ENCODE measurements at regions not wholly inside any gene's neighbourhood (a gene's known extent, or its start where the extent isn't known, plus 50 kb on each side); places are given as distances from the start of the nearest gene placed in this dataset.

- no peaks in the 10 kb centered on the region for H3K79me1 ChIP-seq (ENCODE audit: low read depth in 1 of 2, low read length in 2 of 2)
- no CpG with 5 or more reads among the region's 1 CpG for WGBS, 2 experiments (ENCODE audit: extremely low coverage in 2 of 2, insufficient read length in 1 of 2)
These were observed 64.1 kb downstream of the UCHL1 start for GRCh38 chr4:41320786-41321185.

More at GRCh38 chr4:41320786-41321185, 64.1 kb downstream of the UCHL1 start:
- BruUV-seq (replicated peaks) = no TSS peak
- Histone ChIP-seq H3K36me3 (ENCODE audit: control insufficient read depth, insufficient read depth, low read length) (no peaks in the 10 kb centered on the region), H4K8ac (ENCODE audit: low read depth in 2 of 2, low read length in 2 of 2) (no peak overlapping the region), H3K4me2 (ENCODE audit: low read depth, low read length) (no peak overlapping the region), H3K56ac (ENCODE audit: extremely low read depth, insufficient read depth, low read length) (no peak overlapping the region), H2BK15ac (ENCODE audit: low read depth, low read length) (no peak overlapping the region), H4K20me1 (ENCODE audit: insufficient read depth, low read length) (no peaks in the 10 kb centered on the region), H3K4ac (ENCODE audit: low read depth, low read length) (no peak overlapping the region), H2AFZ (replicated peaks; ENCODE audit: low read length, poor library complexity) (no peak overlapping the region), H3K23ac (ENCODE audit: low read depth, low read length) (no peak overlapping the region), H3K4me3 (ENCODE audit: insufficient read depth, low read depth, low read length) (no peak overlapping the region), H3K27ac (ENCODE audit: insufficient read depth, low read length) (no peak overlapping the region), H3K18ac (ENCODE audit: low read depth, low read length) (no peak overlapping the region), H3K27me3 (ENCODE audit: control insufficient read depth, insufficient read depth, low read length) (peaks cover 6% of the 10 kb centered on the region; the same call in 1 of the 2 replicates), H4K91ac (ENCODE audit: insufficient read depth, low read depth, low read length) (no peak overlapping the region), H2AK5ac (ENCODE audit: low read depth, low read length) (no peak overlapping the region), H2AK9ac (replicated peaks; ENCODE audit: low read depth, low read length, poor library complexity) (no peak overlapping the region), H3K4me1 (ENCODE audit: control insufficient read depth, insufficient read depth, low read length) (no peaks in the 10 kb centered on the region), H2BK5ac (ENCODE audit: low read depth, low read length, poor library complexity, severe bottlenecking) (no peak overlapping the region), H4K5ac (ENCODE audit: low read depth, low read length) (no peak overlapping the region), H3K9me1 (ENCODE audit: insufficient read depth, low read length) (no peaks in the 10 kb centered on the region), H3K9me3 (ENCODE audit: control insufficient read depth, insufficient read depth, low read length) (no peaks in the 10 kb centered on the region), H2BK20ac (ENCODE audit: low read depth, low read length) (no peak overlapping the region), H3K14ac (replicated peaks; ENCODE audit: low read depth, low read length) (no peak overlapping the region), H2BK120ac (ENCODE audit: low read depth, low read length) (no peak overlapping the region), H3K9ac (ENCODE audit: low read depth, low read length) (no peak overlapping the region)
- intact Hi-C loops (cut with micrococcal nuclease) (no loop called here), dilution Hi-C loops (cut with HindIII; ENCODE audit: low sequenced_read_pairs, unreplicated experiment) (no loop called here), in situ Hi-C loops (cut with MboI; ENCODE audit: low sequenced_read_pairs) (no loop called here)
- TF ChIP-seq POLR2A (IDR thresholded peaks at IDR 0.05; ENCODE audit: low read depth, low read length) (no peak), CTCF (conservative IDR thresholded peaks at IDR 0.05; ENCODE audit: low read depth, low read length) (no peak), MAZ (IDR thresholded peaks at IDR 0.05; ENCODE audit: borderline replicate concordance, low read depth, low read length) (no peak), USF2 (IDR thresholded peaks at IDR 0.05; ENCODE audit: low read depth, low read length) (no peak), CHD1 (IDR thresholded peaks at IDR 0.05; ENCODE audit: low read depth, low read length) (no peak)
- ChIA-PET POLR2A (ENCODE audit: unreplicated experiment) (no interaction called here), CTCF (no interaction called here)
- no peak for ATAC-seq (ENCODE audit: low read depth)
- DNase-seq = no peak

All from IMR-90 (cell line).